ENCODE measurements at regions not wholly inside any gene's neighbourhood (a gene's known extent, or its start where the extent isn't known, plus 50 kb on each side); places are given as distances from the start of the nearest gene placed in this dataset.
A peak's percentile ranks its signal among the peaks of the same experiment; 100 is the strongest.

DNA sequence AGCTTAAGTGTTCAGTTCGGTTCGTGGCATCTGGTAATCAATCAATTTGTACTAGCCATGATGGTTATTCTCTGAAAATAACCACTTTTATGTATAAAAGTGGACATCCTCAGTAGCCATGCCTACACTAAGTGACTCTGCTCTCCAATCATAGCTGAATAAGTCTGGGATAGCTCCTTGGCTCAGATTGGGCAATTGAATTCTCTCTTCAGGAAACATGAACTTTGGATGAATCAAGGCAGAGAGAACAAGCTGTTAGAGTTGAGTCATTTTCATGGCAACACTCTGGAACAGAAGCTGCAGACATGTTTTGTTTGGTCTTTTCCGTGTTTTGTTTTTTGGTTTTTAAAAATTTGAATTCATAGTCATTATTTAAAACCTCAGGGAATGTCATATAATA lies 66.8 kb upstream of the TMEM164 start:
- Histone ChIP-seq H3K9me3 (ENCODE audit: low read depth) (no peaks in the 10 kb centered on the region), H3K4me1 (ENCODE audit: low read depth) (no peaks in the 10 kb centered on the region), H3K27me3 (no peaks in the 10 kb centered on the region), H3K27ac (no peak overlapping the region), H3K36me3 (no peaks in the 10 kb centered on the region), H3K4me3 (no peak overlapping the region)
- DNase-seq (ENCODE audit: low read depth in 1 of 2, low spot score in 1 of 2): peak in 1 of 2 donors; percentile 59
- no peak for TF ChIP-seq CTCF (IDR thresholded peaks at IDR 0.05; ENCODE audit: low read depth, low read length)

DNA sequence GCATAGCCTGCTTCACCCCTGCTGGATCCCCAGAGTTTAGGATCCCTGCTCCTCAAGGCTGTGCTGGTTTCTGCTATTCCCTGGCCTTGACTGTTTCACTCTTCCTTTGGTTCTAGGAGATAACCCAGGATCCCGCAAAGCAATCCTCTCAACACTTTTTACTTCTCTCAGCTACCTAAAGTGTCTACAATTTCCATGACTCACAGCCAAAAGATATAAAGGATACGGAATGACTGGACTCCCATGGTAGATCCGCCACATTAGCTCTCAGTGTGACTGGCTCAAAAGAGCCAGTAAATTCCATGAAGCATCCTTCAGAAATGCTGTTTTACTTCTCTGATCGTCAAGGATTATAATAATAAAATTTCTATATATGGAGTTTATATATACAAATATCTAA lies 66.3 kb upstream of the TMEM164 start:
- H3K27me3 ChIP-seq: no peaks in the 10 kb centered on the region
- H3K9me3 ChIP-seq (ENCODE audit: low read depth): no peaks in the 10 kb centered on the region
- peak in 1 of 2 donors; percentile 35 for DNase-seq (ENCODE audit: low read depth in 1 of 2, low spot score in 1 of 2)
- no peak overlapping the region for H3K27ac ChIP-seq
- no peaks in the 10 kb centered on the region for H3K4me1 ChIP-seq (ENCODE audit: low read depth)
- H3K4me3 ChIP-seq: no peak overlapping the region
- H3K36me3 ChIP-seq: no peaks in the 10 kb centered on the region
- no peak for TF ChIP-seq CTCF (IDR thresholded peaks at IDR 0.05; ENCODE audit: low read depth, low read length)

- Histone ChIP-seq H3K36me3 (no peaks in the 10 kb centered on the region), H3K4me1 (ENCODE audit: low read depth) (no peaks in the 10 kb centered on the region), H3K4me3 (no peak overlapping the region), H3K9me3 (ENCODE audit: low read depth) (no peaks in the 10 kb centered on the region), H3K27me3 (no peaks in the 10 kb centered on the region), H3K27ac (no peak overlapping the region)
- no peak for TF ChIP-seq CTCF (IDR thresholded peaks at IDR 0.05; ENCODE audit: low read depth, low read length)
- no peak for DNase-seq (ENCODE audit: low read depth in 1 of 2, low spot score in 1 of 2)
Measured at GRCh38 chrX:109939498-109939897, 63.4 kb upstream of the TMEM164 start.

DNA sequence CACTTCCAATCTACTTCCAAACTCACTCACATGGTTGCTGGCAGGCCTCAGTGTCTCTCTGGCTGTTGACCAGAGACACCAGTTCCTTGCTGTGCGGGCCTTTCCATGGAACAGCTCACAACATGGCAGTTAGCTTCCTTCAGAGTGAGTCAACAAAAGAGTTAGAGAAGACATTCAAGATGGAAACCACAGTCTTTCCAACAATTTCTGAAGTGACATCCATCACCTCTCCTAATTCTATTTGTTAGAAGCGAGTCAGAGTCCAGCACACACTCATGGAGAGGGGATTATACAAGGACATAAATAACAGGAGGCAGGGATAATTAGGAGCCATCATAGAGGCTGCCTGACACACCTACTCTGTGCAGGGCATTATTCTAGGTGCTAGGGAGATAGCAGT lies 62.5 kb upstream of the TMEM164 start:
- H3K4me1 ChIP-seq (ENCODE audit: low read depth): no peaks in the 10 kb centered on the region
- H3K4me3 ChIP-seq: no peak overlapping the region
- H3K36me3 ChIP-seq: no peaks in the 10 kb centered on the region
- H3K9me3 ChIP-seq (ENCODE audit: low read depth): no peaks in the 10 kb centered on the region
- no peak for TF ChIP-seq CTCF (IDR thresholded peaks at IDR 0.05; ENCODE audit: low read depth, low read length)
- H3K27ac ChIP-seq: no peak overlapping the region
- H3K27me3 ChIP-seq: no peaks in the 10 kb centered on the region
- DNase-seq (ENCODE audit: low read depth in 1 of 2, low spot score in 1 of 2): no peak

- Histone ChIP-seq H3K36me3 (no peaks in the 10 kb centered on the region), H3K9me3 (ENCODE audit: low read depth) (no peaks in the 10 kb centered on the region), H3K27ac (no peak overlapping the region), H3K27me3 (no peaks in the 10 kb centered on the region), H3K4me3 (no peak overlapping the region), H3K4me1 (ENCODE audit: low read depth) (no peaks in the 10 kb centered on the region)
- DNase-seq (ENCODE audit: low read depth in 1 of 2, low spot score in 1 of 2): no peak
- no peak for TF ChIP-seq CTCF (IDR thresholded peaks at IDR 0.05; ENCODE audit: low read depth, low read length)
Measured at GRCh38 chrX:109943092-109943739, 59.7 kb upstream of the TMEM164 start.

- no peak for DNase-seq (ENCODE audit: low read depth in 1 of 2, low spot score in 1 of 2)
- Histone ChIP-seq H3K4me1 (ENCODE audit: low read depth) (no peaks in the 10 kb centered on the region), H3K4me3 (no peak overlapping the region), H3K36me3 (no peaks in the 10 kb centered on the region), H3K27me3 (no peaks in the 10 kb centered on the region), H3K9me3 (ENCODE audit: low read depth) (no peaks in the 10 kb centered on the region), H3K27ac (no peak overlapping the region)
- no peak for TF ChIP-seq CTCF (IDR thresholded peaks at IDR 0.05; ENCODE audit: low read depth, low read length)
Measured at GRCh38 chrX:109943740-109944092, 59.2 kb upstream of the TMEM164 start.
